ENCODE measurements at regions not wholly inside any gene's neighbourhood (a gene's known extent, or its start where the extent isn't known, plus 50 kb on each side); places are given as distances from the start of the nearest gene placed in this dataset.
"Not testable (repeated sequence)": the region's sequence is repeated elsewhere in the genome, so short reads cannot be mapped to it uniquely, and the experiment has no call there.

DNA sequence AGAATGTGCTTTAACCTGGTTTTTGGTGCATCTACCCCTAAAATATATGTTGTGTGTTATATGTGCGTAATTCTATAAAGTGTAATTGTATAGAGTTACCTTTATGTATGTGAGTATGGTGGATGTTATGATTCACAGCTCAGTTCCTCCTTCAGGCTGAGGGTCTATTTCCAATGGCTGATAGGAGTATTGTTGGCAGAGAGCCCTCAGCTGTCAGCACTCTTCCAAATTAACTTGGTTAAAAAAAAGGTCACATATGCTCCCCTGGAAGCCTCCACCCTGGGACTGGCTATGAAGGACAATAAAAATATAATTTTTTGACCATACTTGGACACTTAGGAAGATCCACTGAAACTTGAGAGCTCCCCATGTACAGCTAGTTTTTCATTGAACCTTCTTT lies 250.4 kb upstream of the CDH12 start:
- no peak overlapping the region for H3K4me3 ChIP-seq (ENCODE audit: low read depth, low read length)
- H3K27ac ChIP-seq (ENCODE audit: low read depth, low read length), result no peak overlapping the region
- H3K27me3 ChIP-seq (ENCODE audit: insufficient read depth, low read length), result no peaks in the 10 kb centered on the region
- no peak overlapping the region for H2AFZ ChIP-seq (ENCODE audit: low read length, unreplicated experiment)
- H3K36me3 ChIP-seq (ENCODE audit: insufficient read depth, low read length), result no peaks in the 10 kb centered on the region
- H3K4me1 ChIP-seq (ENCODE audit: control insufficient read depth, insufficient read depth, low read length, unreplicated experiment), result no peaks in the 10 kb centered on the region
- no peaks in the 10 kb centered on the region for H3K79me2 ChIP-seq (ENCODE audit: control insufficient read depth, insufficient read depth, low read length, unreplicated experiment)

DNA sequence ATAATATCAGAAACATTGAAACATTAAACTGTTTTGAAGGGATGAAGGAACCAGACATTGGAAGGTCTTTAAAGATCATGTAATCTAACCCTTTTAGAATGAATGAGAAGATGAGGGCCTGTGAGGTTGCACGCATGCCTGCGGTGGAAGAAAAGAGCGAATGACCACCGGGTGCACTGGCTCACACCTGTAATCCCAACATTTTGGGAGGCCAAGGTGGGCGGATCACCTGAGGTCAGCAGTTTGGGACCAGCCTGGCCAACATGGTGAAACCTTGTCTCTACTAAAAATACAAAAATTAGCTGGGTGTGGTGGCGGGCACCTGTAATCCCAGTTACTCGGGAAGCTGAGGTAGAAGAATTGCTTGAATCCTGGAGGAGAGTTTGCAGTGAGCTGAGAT lies 242.3 kb upstream of the CDH12 start:
- not testable (repeated sequence) for H3K4me3 ChIP-seq (ENCODE audit: low read depth, low read length); H2AFZ ChIP-seq (ENCODE audit: low read length, unreplicated experiment); H3K4me1 ChIP-seq (ENCODE audit: control insufficient read depth, insufficient read depth, low read length, unreplicated experiment); H3K27ac ChIP-seq (ENCODE audit: low read depth, low read length); H3K27me3 ChIP-seq (ENCODE audit: insufficient read depth, low read length); H3K36me3 ChIP-seq (ENCODE audit: insufficient read depth, low read length); H3K79me2 ChIP-seq (ENCODE audit: control insufficient read depth, insufficient read depth, low read length, unreplicated experiment)

DNA sequence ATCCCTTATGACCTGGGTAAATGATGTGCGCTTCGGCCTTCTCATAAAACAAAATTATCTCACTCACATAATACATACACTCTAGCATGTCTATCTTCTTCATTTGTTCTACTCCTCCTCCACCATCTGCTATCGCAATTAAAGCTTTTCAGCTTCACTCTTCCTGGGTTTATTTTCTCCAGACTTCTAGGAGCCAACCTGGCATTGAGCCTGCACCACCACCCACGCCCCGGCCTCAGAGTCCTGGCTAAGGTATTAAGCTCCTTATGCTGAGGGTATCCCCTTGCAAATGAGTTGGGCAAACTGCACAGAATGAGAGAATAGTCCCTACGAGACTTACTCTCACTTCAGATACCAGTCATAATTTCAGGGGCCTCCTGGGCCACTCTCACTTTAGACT lies 236.1 kb upstream of the CDH12 start:
- H3K27ac ChIP-seq (ENCODE audit: low read depth, low read length), result no peak overlapping the region
- H2AFZ ChIP-seq (ENCODE audit: low read length, unreplicated experiment), result no peak overlapping the region
- no peaks in the 10 kb centered on the region for H3K4me1 ChIP-seq (ENCODE audit: control insufficient read depth, insufficient read depth, low read length, unreplicated experiment)
- H3K4me3 ChIP-seq (ENCODE audit: low read depth, low read length), result no peak overlapping the region
- H3K27me3 ChIP-seq (ENCODE audit: insufficient read depth, low read length), result no peaks in the 10 kb centered on the region
- H3K36me3 ChIP-seq (ENCODE audit: insufficient read depth, low read length), result no peaks in the 10 kb centered on the region
- H3K79me2 ChIP-seq (ENCODE audit: control insufficient read depth, insufficient read depth, low read length, unreplicated experiment), result no peaks in the 10 kb centered on the region

DNA sequence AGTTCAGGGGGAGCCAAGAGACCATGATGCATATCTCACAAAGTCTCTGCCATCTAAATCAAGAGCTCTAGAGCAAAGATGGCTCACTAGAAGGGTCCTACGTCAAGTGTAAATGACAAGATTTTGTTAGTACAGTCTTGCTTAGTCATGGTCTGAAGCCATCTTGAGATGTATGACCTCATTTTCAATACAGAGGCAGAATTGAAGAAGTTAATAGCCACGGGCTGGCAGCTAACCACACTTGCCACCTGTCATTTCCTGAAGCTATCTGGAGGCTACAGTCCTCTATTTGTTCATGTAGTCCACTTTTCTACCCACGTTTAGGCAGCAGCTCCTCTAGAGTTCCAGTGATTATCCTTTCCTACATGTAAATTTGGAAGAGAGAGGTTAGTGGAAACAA lies 231.7 kb upstream of the CDH12 start:
- no peaks in the 10 kb centered on the region for H3K4me1 ChIP-seq (ENCODE audit: control insufficient read depth, insufficient read depth, low read length, unreplicated experiment)
- H3K27me3 ChIP-seq (ENCODE audit: insufficient read depth, low read length), result no peaks in the 10 kb centered on the region
- H3K27ac ChIP-seq (ENCODE audit: low read depth, low read length), result no peak overlapping the region
- no peaks in the 10 kb centered on the region for H3K36me3 ChIP-seq (ENCODE audit: insufficient read depth, low read length)
- no peak overlapping the region for H2AFZ ChIP-seq (ENCODE audit: low read length, unreplicated experiment)
- no peak overlapping the region for H3K4me3 ChIP-seq (ENCODE audit: low read depth, low read length)
- no peaks in the 10 kb centered on the region for H3K79me2 ChIP-seq (ENCODE audit: control insufficient read depth, insufficient read depth, low read length, unreplicated experiment)

DNA sequence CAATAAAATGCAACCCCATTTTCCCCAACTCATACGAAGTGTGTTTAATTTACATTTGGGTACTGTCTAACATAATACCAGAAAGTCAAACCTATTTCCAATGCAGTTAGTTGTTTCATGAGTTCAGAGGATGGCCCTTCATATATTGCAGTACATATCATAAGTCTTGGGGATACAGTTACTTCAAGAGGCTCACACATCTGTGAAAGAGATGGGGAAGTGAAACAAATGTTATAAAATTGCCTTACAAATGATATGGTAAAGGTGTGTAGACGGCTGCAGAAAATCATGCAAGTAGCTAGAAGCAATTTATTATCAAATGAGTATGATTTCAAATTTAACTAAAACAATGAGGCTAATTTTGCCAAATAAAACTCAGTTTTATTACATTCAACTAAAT lies 219.0 kb upstream of the CDH12 start:
- H3K79me2 ChIP-seq (ENCODE audit: control insufficient read depth, insufficient read depth, low read length, unreplicated experiment), result no peaks in the 10 kb centered on the region
- H3K27ac ChIP-seq (ENCODE audit: low read depth, low read length), result no peak overlapping the region
- H3K4me1 ChIP-seq (ENCODE audit: control insufficient read depth, insufficient read depth, low read length, unreplicated experiment), result no peaks in the 10 kb centered on the region
- H3K4me3 ChIP-seq (ENCODE audit: low read depth, low read length), result no peak overlapping the region
- no peak overlapping the region for H2AFZ ChIP-seq (ENCODE audit: low read length, unreplicated experiment)
- no peaks in the 10 kb centered on the region for H3K36me3 ChIP-seq (ENCODE audit: insufficient read depth, low read length)
- no peaks in the 10 kb centered on the region for H3K27me3 ChIP-seq (ENCODE audit: insufficient read depth, low read length)

DNA sequence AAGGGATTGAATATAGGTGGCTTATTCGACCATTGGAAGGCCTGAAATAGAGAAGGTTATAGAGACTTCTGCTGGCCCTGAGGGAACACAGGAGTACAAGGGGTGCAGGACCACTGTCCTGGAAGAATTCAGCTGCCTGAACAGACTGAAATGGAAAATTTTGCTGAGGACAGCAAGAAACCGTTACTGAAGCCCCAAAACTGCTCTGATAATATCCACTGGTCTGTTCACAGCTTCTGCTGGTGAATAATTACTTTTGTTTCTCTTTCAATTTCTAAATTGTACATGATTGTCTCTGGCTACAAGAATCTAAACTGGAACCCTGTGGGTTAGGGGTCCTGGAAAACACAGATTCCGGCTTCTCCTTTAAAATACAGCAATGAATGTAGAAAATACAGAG lies 218.5 kb upstream of the CDH12 start:
- H3K27me3 ChIP-seq (ENCODE audit: insufficient read depth, low read length), result no peaks in the 10 kb centered on the region
- no peak overlapping the region for H3K27ac ChIP-seq (ENCODE audit: low read depth, low read length)
- H2AFZ ChIP-seq (ENCODE audit: low read length, unreplicated experiment), result no peak overlapping the region
- no peak overlapping the region for H3K4me3 ChIP-seq (ENCODE audit: low read depth, low read length)
- H3K79me2 ChIP-seq (ENCODE audit: control insufficient read depth, insufficient read depth, low read length, unreplicated experiment), result no peaks in the 10 kb centered on the region
- H3K4me1 ChIP-seq (ENCODE audit: control insufficient read depth, insufficient read depth, low read length, unreplicated experiment), result no peaks in the 10 kb centered on the region
- no peaks in the 10 kb centered on the region for H3K36me3 ChIP-seq (ENCODE audit: insufficient read depth, low read length)

DNA sequence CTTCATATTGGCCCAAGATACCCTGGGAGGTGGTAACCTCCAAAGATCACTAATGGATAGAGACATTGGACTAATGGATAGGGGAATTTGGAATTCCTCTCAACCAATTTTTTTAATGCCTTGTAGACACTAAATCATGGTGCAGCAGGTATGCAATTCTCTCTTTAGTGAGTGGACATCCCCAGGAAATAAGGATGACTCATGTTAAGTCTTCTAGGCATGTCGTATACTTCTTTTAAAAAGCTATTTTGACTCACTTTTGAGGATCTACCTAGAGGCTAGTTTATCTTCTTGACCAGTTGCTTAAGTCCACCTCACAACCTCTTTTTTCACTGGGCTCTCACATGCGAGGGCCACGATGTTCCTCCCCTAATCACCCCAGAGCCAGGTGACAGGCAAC lies 211.6 kb upstream of the CDH12 start:
- Histone ChIP-seq H3K27ac (ENCODE audit: low read depth, low read length) (no peak overlapping the region), H2AFZ (ENCODE audit: low read length, unreplicated experiment) (no peak overlapping the region), H3K4me3 (ENCODE audit: low read depth, low read length) (no peak overlapping the region)

DNA sequence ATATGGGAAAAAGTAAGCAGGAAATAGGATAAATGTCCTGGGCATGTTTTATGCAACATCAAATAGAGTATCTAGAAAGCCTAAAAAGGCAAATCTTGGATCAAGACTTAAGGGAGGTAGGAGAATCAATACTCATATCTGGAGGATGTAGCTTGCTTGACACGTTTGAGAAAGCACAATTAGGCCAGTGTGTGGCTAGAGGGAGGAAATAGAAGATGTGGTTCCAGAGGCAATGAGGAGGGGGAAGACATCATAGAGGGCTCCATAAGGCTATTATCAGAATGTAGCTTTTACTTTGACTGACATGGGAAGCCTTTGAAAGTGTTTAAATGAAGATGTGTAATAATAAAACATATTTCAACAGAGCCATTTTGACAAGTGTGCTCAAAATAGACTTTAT lies 200.7 kb upstream of the CDH12 start:
- Histone ChIP-seq H2AFZ (ENCODE audit: low read length, unreplicated experiment) (no peak overlapping the region), H3K79me2 (ENCODE audit: control insufficient read depth, insufficient read depth, low read length, unreplicated experiment) (no peaks in the 10 kb centered on the region), H3K36me3 (ENCODE audit: insufficient read depth, low read length) (no peaks in the 10 kb centered on the region), H3K27me3 (ENCODE audit: insufficient read depth, low read length) (no peaks in the 10 kb centered on the region), H3K4me3 (ENCODE audit: low read depth, low read length) (no peak overlapping the region), H3K4me1 (ENCODE audit: control insufficient read depth, insufficient read depth, low read length, unreplicated experiment) (no peaks in the 10 kb centered on the region), H3K27ac (ENCODE audit: low read depth, low read length) (no peak overlapping the region)

More for the DNA sequence above, 211.6 kb upstream of the CDH12 start:
- Histone ChIP-seq H3K36me3 (ENCODE audit: insufficient read depth, low read length) (no peaks in the 10 kb centered on the region), H3K4me1 (ENCODE audit: control insufficient read depth, insufficient read depth, low read length, unreplicated experiment) (no peaks in the 10 kb centered on the region), H3K79me2 (ENCODE audit: control insufficient read depth, insufficient read depth, low read length, unreplicated experiment) (no peaks in the 10 kb centered on the region), H3K27me3 (ENCODE audit: insufficient read depth, low read length) (no peaks in the 10 kb centered on the region)

DNA sequence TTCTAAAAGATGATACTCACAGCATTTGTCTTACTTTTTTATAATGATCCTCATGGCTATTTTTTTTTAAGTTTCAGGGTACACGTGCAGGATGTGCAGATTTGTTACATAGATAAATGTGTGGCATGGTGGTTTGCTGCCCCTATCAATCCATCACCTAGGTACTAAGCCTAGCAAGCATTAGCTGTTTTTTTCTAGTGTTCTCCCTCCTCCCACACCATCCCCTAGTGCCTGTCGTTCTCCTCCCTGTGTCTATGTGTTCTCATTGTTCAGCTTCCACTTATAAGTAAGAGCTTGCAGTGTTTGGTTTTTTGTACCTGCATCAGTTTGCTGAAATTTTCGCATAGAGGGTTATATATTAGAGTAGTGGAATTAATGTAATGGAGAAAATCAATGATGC lies 189.1 kb upstream of the CDH12 start:
- H3K27me3 ChIP-seq (ENCODE audit: insufficient read depth, low read length), result no peaks in the 10 kb centered on the region
- no peaks in the 10 kb centered on the region for H3K36me3 ChIP-seq (ENCODE audit: insufficient read depth, low read length)

DNA sequence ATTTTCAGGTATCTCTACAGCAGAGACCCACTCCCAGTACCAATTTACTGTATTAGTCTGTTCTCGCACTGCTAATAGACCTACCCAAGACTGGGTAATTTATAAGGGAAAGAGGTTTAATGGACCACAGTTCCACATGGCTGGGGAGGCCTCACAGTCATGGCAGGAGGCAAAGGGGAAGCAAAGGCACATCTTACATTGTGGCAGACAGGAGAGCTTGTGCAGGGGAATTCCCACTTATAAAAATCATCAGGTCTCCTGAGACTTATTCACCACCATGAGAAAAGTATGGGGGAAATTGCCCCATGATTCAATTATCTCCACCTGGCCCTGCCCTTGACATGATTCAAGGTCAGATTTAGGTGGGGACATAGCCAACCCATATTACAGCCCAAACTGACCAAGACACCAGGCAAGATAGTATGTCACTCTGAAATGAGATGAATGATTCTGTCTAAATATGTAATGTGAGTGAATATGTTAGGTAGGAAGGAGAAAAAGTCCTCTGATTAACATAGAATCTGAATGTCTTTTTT lies 182.5 kb upstream of the CDH12 start:
- H3K27me3 ChIP-seq (ENCODE audit: insufficient read depth, low read length), result no peaks in the 10 kb centered on the region
- no peaks in the 10 kb centered on the region for H3K4me1 ChIP-seq (ENCODE audit: control insufficient read depth, insufficient read depth, low read length, unreplicated experiment)
- H2AFZ ChIP-seq (ENCODE audit: low read length, unreplicated experiment), result no peak overlapping the region
- H3K27ac ChIP-seq (ENCODE audit: low read depth, low read length), result no peak overlapping the region
- no peaks in the 10 kb centered on the region for H3K36me3 ChIP-seq (ENCODE audit: insufficient read depth, low read length)
- H3K4me3 ChIP-seq (ENCODE audit: low read depth, low read length), result no peak overlapping the region
- no peaks in the 10 kb centered on the region for H3K79me2 ChIP-seq (ENCODE audit: control insufficient read depth, insufficient read depth, low read length, unreplicated experiment)

More for the DNA sequence above, 189.1 kb upstream of the CDH12 start:
- no peak overlapping the region for H3K27ac ChIP-seq (ENCODE audit: low read depth, low read length)
- H3K4me1 ChIP-seq (ENCODE audit: control insufficient read depth, insufficient read depth, low read length, unreplicated experiment), result no peaks in the 10 kb centered on the region
- H3K4me3 ChIP-seq (ENCODE audit: low read depth, low read length), result no peak overlapping the region
- H2AFZ ChIP-seq (ENCODE audit: low read length, unreplicated experiment), result no peak overlapping the region
- H3K79me2 ChIP-seq (ENCODE audit: control insufficient read depth, insufficient read depth, low read length, unreplicated experiment), result no peaks in the 10 kb centered on the region

DNA sequence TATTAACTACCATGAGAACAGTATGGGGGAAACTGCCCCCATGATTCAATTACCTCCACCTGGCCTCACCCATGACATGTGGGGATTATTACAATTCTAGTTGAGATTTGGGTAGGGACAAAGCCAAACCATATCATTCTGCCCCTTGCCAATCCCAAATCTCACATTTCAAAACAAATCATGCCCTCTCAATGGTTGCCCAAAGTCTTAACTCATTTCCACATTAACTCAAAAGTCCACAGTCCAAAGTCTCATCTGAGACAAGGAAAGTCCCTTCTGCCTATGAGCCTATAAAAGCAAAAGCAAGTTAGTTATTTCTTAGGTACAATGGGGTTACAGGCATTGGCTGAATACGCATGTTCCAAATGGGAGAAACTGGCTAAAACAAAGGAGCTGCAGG lies 180.7 kb upstream of the CDH12 start:
- Histone ChIP-seq H2AFZ (ENCODE audit: low read length, unreplicated experiment) (no peak overlapping the region), H3K4me1 (ENCODE audit: control insufficient read depth, insufficient read depth, low read length, unreplicated experiment) (no peaks in the 10 kb centered on the region), H3K27ac (ENCODE audit: low read depth, low read length) (no peak overlapping the region), H3K27me3 (ENCODE audit: insufficient read depth, low read length) (no peaks in the 10 kb centered on the region), H3K36me3 (ENCODE audit: insufficient read depth, low read length) (no peaks in the 10 kb centered on the region), H3K79me2 (ENCODE audit: control insufficient read depth, insufficient read depth, low read length, unreplicated experiment) (no peaks in the 10 kb centered on the region), H3K4me3 (ENCODE audit: low read depth, low read length) (no peak overlapping the region)
